ENCODE measurements at regions not wholly inside any gene's neighbourhood (a gene's known extent, or its start where the extent isn't known, plus 50 kb on each side); places are given as distances from the start of the nearest gene placed in this dataset.

GRCh38 chr17:14762736-14763479 is 462.0 kb downstream of the HS3ST3B1 start:
- DNase-seq (ENCODE audit: low read depth, low spot score) = no peak
- no peaks in the 10 kb centered on the region for H3K9me3 ChIP-seq (ENCODE audit: control insufficient read depth, insufficient read depth, low read length)
- no peaks in the 10 kb centered on the region for H3K27me3 ChIP-seq (ENCODE audit: control insufficient read depth, insufficient read depth, low read length)
- POLR2A ChIA-PET = no interaction called here
- no peak overlapping the region for H3K27ac ChIP-seq (ENCODE audit: low read depth, low read length)
- no peak overlapping the region for H3K4me3 ChIP-seq (ENCODE audit: low read depth, low read length)
- TF ChIP-seq CTCF (IDR thresholded peaks at IDR 0.05; ENCODE audit: low read depth, low read length) = no peak
- CTCF ChIA-PET = no interaction called here

GRCh38 chr17:14760719-14761411 is 460.0 kb downstream of the HS3ST3B1 start:
- no peaks in the 10 kb centered on the region for H3K9me3 ChIP-seq (ENCODE audit: control insufficient read depth, insufficient read depth, low read length)
- no peak for DNase-seq (ENCODE audit: low read depth, low spot score)
- no peaks in the 10 kb centered on the region for H3K27me3 ChIP-seq (ENCODE audit: control insufficient read depth, insufficient read depth, low read length)
- CTCF ChIA-PET = no interaction called here
- POLR2A ChIA-PET = no interaction called here
- H3K27ac ChIP-seq (ENCODE audit: low read depth, low read length) = no peak overlapping the region
- no peak for TF ChIP-seq CTCF (IDR thresholded peaks at IDR 0.05; ENCODE audit: low read depth, low read length)
- H3K4me3 ChIP-seq (ENCODE audit: low read depth, low read length) = no peak overlapping the region

- DNase-seq (ENCODE audit: low read depth, low spot score) = no peak
- ChIA-PET CTCF (no interaction called here), POLR2A (no interaction called here)
- Histone ChIP-seq H3K9me3 (ENCODE audit: control insufficient read depth, insufficient read depth, low read length) (no peaks in the 10 kb centered on the region), H3K27ac (ENCODE audit: low read depth, low read length) (no peak overlapping the region), H3K27me3 (ENCODE audit: control insufficient read depth, insufficient read depth, low read length) (no peaks in the 10 kb centered on the region), H3K4me3 (ENCODE audit: low read depth, low read length) (no peak overlapping the region)
- TF ChIP-seq CTCF (IDR thresholded peaks at IDR 0.05; ENCODE audit: low read depth, low read length) = no peak
Observed at GRCh38 chr17:14760212-14760611, 459.3 kb downstream of the HS3ST3B1 start.

- H3K27me3 ChIP-seq (ENCODE audit: control insufficient read depth, insufficient read depth, low read length) = no peaks in the 10 kb centered on the region
- H3K27ac ChIP-seq (ENCODE audit: low read depth, low read length) = no peak overlapping the region
- ChIA-PET CTCF (no interaction called here), POLR2A (no interaction called here)
- no peak overlapping the region for H3K4me3 ChIP-seq (ENCODE audit: low read depth, low read length)
- no peak for TF ChIP-seq CTCF (IDR thresholded peaks at IDR 0.05; ENCODE audit: low read depth, low read length)
- no peaks in the 10 kb centered on the region for H3K9me3 ChIP-seq (ENCODE audit: control insufficient read depth, insufficient read depth, low read length)
- no peak for DNase-seq (ENCODE audit: low read depth, low spot score)
Observed at GRCh38 chr17:14759325-14759724, 458.4 kb downstream of the HS3ST3B1 start.

- Histone ChIP-seq H3K27me3 (ENCODE audit: control insufficient read depth, insufficient read depth, low read length) (no peaks in the 10 kb centered on the region), H3K9me3 (ENCODE audit: control insufficient read depth, insufficient read depth, low read length) (no peaks in the 10 kb centered on the region), H3K27ac (ENCODE audit: low read depth, low read length) (no peak overlapping the region), H3K4me3 (ENCODE audit: low read depth, low read length) (no peak overlapping the region)
- ChIA-PET POLR2A (no interaction called here), CTCF (no interaction called here)
- no peak for DNase-seq (ENCODE audit: low read depth, low spot score)
- no peak for TF ChIP-seq CTCF (IDR thresholded peaks at IDR 0.05; ENCODE audit: low read depth, low read length)
Observed at GRCh38 chr17:14756479-14756878, 455.6 kb downstream of the HS3ST3B1 start.
